NCI-H526 (cell line): ENCODE measurements at regions not wholly inside any gene's neighbourhood (a gene's known extent, or its start where the extent isn't known, plus 50 kb on each side); places are given as distances from the start of the nearest gene placed in this dataset.
"Not testable (repeated sequence)": the region's sequence is repeated elsewhere in the genome, so short reads cannot be mapped to it uniquely, and the experiment has no call there.

Experiments used
- DNase-seq, 2 experiments: peaks; one replicate each; lab custom pipeline; 2025; lab: John Stamatoyannopoulos, UW

DNA sequence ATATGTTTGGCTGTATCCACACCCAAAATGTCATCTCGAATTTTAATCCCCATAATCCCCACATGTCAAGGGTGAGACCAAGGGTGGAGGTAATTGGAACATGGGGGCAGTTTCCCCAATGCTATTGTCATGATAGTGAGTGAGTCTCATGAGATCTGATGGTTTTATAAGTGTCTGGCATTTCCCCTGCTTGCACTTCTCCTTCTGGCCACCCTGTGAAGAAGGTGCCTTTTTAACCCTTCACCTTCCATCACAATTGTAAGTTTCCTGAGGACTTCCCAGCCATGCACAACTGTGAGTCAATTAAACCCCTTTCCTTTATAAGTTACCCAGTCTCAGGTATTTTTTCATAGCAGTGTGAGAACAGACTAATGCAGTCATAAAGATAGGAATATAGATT is 216.7 kb upstream of the SSTR1 start:
- DNase-seq: no peak

DNA sequence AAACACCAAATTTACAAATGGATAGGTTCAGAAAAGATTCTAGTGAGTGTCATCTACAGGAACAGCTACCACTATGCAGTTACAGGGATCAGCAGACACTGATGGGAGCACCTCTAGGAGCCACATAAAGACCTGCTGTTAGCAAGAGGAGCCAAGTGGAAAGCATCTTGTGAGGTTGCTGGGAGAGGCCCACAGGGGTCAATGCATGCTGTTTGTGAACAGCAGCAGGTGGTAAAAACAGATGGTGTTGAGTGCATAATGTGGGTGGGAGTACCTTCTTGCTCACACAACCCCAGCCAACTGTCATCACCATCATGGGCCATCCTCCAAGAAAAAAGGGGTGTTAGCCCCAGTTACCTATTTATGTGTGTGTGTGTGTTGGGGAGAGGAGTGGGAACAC is 215.2 kb upstream of the SSTR1 start:
- DNase-seq: no peak

DNA sequence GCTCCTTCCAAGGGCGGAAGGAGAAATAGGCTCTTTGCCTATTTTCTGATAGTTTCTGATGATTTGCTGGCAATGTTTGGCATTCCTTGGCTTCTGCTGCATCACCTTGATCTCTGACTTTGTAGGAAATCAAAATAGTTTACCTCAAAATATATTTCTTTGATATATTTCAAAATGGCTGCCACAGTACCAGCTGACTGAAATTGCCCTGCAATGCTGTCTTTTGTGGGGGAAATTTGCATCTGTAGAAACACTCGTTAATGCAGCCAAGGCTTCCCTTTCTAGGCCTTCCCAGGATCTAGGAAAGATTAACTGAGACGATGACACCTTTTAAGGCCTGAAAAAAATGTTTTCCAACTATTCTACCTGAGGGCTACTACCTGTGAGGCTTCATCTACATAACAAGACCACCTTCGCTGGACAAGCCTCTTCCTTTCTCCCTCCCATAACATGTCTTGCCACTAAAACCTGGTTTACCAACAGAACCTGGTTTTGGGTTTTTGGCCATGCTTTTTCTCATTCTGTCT is 212.8 kb upstream of the SSTR1 start:
- no peak for DNase-seq

DNA sequence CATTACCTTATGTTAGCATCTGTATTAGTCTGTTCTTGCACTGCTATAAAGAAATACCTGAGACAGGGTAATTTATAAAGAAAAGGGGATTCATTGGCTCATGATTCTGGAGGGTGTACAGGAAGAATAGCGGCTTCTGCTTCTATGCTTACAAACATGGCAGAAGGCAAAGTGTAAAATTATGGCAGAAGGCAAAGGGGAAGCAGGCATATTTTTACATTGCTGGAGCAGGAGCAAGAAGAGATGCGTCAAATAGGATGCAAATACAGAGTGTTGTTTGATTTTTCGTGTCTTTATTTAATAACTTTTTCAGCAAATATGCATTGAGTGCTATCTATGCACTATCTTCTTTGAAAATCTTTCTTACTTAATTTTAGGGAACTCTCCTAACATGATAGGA is 210.7 kb upstream of the SSTR1 start:
- no peak for DNase-seq

DNA sequence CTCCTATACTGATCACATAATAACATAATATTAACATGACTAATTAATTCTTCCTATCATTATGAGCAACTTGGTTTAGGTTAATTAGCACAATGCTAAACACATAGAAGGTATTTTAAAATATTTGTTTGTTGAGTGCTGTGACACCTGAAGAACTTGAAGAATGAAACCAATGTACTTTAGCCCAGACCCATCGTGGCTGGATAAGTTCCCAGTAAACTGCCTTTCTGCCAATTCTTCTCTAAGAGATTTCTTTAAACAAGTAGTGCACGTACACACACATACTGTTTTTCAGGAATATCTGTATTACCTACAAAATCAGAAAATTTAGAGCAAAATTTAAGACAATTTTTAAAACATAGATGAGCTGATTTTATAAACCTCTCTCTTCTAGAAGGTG is 207.4 kb upstream of the SSTR1 start:
- no peak for DNase-seq

DNA sequence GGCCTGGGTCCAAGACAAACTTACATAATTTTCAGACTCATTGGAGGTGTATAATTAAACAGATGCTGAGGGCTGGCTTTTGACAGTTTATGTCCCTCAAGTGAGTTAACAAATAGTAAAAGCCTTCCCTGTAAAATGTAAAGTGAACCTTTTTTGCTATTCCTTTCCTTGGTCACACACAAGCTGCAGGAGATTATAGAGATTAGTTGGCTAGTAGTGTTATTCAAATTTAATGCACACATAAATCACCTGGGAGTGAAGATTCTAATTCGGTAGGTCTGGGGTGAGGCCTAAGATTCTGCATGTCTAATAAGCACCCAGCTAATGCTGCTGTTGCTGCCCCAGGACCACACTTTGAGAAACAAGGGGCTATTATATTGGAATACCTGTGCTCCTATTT is 206.2 kb upstream of the SSTR1 start:
- no peak for DNase-seq

DNA sequence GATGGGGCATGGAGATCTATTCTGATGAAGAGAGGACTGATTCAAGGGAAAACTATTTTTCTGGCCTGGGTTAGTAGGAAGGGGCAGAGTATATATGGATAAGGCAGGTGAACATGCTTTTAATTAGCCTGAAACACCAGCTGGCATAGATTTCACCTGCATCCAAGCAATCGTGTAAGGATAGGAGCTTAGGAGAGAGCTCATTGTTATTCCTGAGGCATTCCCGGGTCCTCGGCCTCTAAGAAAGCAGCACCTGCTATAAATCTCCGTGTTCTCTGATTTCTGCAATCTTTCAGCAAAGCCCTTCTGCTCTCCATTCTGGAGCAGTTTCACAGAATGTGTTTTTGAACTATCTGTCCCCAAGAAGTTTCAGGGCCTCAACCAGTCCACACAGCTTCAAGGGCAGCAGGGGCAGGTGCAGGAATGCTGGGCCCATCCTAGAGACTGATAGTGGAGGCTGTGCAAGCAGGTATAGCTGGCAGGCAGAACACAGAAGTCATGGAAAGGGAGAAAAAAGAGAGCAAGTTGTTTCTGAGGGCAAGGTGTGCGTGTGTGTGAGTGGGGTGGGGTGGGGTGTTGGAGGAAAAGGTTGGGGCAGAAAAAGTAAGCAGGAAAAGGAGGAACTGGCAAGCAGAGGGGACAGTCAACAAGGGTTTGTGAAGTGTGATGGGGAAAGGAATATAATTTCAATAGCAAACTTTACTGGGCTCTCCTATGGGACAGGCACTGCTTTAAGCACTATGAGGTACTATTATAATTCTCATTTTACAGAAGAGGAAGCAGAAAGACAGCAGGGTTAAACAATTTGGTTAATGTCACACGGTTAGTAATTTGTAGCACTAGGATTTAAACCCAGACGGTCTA is 203.7 kb upstream of the SSTR1 start:
- DNase-seq: no peak

DNA sequence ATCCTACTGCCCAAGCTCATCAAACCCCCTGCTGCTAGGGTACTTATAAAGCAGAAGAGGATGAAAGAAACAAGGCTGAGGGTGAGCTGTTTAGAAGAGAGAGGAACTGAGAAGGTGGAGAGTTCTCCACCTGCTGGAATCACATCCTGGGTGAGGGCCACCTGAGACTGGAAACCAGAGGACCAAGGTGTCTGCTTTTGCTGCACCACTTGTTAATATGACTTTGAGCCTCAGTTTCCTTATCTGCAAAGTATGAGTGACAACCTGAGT is 203.2 kb upstream of the SSTR1 start:
- no peak for DNase-seq

DNA sequence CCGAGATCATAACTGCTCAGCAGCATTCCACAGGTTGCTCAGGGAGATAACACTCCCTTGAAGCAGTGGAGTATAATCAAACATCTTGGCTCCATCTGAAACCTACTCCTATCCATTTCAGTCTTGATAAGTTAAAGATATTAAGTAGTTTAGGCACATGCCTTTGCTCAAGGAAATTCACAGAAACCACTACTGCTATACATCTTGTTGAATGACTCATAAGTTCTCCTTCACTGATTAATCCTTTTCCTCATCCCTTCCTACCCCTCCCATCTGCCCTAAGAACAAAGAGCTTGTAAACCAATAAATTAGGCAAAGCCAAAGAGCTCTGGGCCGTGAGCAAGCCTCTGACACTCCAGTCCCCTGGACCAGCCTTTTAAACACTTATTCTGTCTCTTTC is 196.5 kb upstream of the SSTR1 start:
- DNase-seq: not testable (repeated sequence)

DNA sequence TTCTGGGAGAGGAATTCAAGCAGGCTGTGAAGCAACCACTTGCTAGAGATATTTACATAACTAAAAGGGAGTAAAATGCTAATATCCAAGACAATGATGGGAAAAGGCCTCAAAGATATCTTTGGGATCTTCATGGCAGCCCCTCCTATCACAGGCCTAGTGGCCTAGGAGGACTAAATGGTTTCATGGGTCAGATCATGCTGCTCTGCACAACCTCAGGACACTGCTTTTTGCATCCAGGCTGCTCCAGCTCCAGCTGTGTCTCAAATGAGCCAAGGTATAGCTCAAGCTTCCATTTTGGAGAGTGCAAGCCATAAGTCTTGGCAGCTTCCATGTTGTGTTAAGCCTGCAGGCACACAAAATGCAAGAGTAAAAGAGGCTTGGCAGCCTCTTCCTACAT is 195.6 kb upstream of the SSTR1 start:
- no peak for DNase-seq

DNA sequence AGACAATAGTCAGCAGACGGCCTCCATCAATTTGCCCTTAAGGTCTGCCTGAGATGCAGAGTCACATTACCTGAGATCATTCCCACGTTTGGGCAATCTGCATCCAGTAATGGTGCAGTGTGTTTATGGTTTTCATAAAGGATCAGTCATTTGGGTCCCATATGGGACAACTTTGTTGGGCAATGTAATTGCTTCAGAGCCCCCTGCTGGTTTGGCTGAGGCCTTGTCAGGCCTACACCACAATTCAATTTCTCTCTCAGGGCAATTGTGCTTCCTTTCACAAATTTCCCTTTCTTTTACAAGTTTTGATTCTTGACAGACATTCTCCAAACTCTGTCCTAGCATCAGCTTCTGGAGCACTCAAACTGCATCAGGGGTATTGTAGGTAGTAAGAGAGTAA is 191.2 kb upstream of the SSTR1 start:
- DNase-seq: peak in 1 of 2 experiments; percentile 9

DNA sequence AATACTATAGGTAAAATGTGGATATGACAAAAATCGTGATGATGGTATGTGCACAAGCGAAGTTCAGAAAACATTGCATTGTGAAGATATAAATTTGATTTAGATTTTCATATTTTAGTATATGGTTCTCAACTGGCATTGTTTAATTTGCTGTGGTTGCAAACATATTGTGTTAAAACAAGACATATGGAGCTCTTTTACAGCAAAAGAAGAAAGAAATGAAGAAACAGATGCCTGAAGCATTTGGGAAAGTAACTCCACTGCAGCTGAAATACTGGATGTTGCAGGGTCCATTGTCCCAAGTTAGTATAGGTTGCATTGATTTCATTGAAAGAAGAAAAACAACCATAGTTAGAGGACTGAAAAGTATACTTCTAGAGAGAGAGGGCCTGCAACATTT is 185.8 kb upstream of the SSTR1 start:
- DNase-seq: no peak

DNA sequence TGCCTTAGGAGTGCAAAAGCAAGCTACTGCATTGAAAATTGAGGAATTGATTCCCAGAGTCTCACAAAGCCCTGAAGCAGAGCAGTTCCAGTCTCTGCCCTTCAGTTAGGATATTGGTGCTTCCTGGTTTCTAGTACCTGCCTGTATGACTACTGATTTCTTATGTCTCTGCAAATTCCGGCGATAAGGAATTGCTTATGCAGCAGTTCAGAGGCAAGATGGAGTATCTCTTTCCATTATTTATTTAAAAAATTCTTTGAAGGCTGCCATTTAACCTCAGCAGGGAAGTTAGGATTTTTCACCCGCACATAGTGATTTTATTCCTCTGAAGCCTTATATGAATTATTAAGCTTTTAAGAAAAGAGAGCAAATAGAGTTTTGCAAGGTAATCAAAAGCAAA is 184.9 kb upstream of the SSTR1 start:
- no peak for DNase-seq

DNA sequence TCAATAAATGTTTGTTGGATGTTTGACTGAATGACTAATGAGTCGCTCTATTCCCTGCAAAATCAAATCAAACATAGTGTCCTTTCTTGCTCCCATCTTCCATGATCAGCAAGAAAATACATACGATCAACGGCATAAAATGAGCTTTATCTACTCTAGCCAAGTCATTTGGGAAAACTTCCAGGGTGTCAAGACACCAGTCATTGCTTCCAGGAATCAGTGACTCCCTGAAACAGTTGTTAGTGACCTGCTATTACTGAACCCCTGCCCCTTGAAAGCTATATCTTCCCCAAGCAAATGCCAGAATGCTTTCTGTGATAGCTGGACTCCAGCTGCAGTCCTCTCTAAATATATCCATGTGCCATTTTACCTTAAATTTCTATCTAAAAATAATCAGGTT is 169.5 kb upstream of the SSTR1 start:
- DNase-seq: no peak

DNA sequence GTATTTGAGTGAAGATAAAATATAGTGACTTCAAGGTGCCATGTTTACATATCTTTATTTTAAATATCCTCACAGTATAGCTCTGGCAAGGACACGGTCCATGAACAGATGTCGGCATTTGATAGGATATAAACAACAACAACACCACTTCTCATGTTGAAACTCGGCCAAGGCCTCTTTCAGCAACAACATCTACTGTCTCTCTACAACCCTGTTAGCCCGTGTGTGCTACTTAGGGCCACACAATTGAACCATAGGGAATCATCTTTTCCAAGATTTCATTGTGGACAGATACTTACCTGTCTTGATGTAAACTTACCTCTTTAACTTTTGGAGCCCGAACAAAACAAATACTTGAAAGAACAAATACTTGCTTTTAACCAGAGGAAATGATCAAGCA is 168.7 kb upstream of the SSTR1 start:
- DNase-seq: no peak

DNA sequence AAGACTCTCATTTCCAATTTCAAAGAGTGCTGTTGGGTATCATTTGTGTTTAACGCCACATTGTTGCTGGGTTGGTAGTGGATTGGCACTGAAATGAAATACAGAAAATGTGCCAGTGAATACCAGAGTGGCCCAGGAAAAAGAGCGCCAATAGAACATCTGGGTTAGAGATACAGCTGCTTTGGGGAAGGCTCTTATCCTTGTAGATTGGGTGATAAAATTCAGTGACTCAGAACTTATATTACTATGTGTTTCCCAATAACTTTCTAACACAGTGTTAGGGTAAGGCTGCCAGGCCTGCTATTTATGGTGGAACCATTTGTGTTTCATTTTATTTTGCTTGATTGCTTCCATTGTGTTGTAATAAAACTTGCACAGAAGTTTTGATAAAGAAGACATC is 168.2 kb upstream of the SSTR1 start:
- DNase-seq: no peak

DNA sequence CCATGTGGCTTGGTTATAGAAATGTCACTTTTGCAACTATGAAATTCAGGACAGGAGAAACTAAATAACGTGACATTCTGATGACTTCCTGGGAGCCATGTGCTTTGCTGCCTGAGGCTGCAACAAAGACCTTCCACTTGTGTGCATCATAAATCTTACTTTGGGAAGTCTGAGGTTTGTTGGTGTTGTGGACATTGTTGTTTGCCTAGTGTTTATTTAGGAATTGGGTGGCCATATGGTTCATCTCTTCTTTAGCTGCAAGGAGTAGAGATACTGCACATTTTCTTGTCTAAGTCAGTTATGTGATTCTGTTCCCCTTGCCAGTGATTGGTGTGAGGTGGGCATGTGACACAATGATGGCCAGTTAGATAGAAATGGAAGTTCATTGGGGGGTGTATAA is 167.3 kb upstream of the SSTR1 start:
- no peak for DNase-seq

DNA sequence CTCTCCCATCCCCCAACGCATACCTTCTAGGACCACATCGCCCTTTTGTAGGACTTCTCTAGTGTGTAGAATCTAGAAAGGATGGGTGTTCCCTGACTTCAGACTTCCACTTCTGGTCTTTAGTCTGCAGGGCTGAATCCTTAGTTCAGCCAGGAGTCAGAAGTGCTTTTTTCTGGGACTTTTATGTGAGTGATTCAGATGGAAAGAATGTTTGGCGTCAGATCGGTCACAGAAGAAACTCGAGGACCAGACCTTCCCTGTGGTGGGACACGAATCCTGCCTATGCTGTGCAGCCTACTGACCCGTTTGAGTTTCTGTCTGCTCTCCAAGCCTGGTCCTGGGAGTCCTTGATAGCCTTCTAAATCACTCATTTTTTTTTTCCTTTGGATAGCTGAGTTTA is 165.4 kb upstream of the SSTR1 start:
- DNase-seq: no peak

DNA sequence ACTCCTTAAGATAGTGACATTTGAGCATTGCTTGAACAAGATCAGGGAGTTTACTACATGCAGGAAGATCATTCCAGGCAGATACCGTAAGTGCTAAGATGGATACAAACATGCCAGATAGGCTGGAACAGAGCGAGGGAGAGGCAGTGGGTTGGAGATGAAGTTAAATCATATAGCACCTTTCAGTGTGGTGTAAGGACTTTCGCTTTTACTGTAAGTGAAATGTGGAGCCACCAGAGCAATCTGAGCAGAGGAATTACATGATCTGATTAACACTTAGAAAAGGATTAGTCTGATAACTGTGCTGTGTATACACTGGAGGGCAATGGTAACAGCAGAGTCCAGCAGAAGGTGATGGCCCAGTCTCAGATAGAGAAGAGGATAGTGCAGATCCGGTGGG is 163.0 kb upstream of the SSTR1 start:
- DNase-seq: no peak

DNA sequence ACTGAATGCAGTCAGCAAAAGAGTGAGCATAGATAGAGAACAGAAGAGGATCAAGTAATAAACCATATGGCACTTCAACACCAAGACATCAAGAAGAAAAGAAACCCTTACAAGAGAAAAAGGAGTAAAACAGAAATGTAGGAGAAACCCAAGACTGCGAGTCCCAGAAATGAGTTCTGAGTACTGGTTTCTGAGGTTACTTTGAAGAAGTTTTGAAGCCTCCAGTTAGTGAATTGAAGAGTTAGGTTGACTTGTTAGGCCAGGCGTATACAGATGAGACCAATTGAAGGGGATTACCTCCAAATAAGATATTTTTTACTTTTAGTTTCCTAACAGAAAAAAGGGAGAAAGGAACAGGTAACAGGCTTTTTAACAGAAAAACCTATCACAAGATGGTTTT is 162.2 kb upstream of the SSTR1 start:
- no peak for DNase-seq

DNA sequence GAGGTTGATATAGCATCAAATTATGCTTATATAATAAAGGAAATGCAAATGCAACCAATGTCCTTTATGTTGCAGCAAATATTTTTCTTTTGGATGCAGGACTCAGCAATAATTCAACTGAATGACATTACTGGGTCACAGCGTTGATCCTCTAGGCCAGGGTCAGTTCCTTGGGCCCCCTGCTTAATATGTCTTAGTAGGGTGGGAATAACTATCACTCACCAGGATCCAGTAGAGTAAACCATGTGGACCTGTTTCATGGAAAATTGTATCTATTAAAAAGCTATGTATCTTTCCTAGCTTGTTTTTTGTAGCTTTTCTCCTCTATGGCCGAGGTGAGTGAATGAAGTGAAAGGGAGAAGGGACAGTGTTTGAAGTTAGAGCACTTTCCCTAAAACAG is 161.5 kb upstream of the SSTR1 start:
- DNase-seq: no peak

DNA sequence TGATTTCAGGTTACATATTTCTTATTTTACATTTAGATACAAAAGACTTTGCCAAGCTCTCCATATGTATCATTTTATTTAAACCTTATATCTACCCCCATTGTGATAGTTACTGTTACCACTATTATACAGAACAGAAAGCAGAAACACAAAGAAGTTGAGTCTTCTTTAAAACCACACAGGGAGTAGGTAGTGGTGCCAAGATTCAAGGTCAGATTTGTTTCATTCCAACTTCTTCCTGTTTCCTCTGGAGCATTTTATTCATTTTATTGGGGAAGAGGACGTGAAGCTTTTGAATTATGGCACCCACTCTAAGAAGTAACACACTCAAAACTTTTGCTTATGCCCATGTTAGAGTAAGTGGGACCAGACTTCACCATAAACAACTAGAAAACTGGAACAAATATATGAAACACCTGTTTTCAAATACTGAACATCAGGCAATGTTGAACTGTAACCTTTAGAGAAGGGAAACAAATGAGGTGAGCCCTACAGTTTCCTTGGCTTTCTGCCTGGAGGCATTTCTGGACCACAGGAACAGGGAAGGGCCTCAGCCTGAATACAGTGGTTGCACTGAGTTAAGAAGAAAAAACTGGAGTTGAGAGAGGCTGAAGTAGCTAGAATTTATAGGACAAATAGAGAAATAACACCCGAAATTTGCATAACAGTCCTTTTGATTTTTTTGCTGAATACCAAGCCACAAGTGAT is 160.4 kb upstream of the SSTR1 start:
- no peak for DNase-seq

DNA sequence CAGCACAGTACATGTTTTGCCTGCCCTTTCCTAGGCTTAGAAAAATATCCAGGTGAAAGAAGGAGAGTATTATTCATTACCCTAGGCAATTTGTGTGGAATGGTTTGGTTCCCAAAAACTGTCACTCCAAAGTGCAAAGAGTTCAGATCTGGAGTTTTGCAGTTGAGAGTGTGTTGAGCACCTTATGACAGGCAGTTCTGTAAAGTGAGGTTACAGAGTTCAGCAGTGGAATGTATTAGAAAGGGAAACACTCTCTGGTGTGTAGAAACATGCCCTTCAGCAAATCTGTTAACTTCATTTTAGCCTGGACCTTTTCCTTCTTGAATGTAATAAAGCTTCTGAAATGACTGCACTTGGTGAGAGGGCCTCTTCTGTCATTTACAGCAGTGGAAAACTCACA is 154.0 kb upstream of the SSTR1 start:
- DNase-seq: no peak

DNA sequence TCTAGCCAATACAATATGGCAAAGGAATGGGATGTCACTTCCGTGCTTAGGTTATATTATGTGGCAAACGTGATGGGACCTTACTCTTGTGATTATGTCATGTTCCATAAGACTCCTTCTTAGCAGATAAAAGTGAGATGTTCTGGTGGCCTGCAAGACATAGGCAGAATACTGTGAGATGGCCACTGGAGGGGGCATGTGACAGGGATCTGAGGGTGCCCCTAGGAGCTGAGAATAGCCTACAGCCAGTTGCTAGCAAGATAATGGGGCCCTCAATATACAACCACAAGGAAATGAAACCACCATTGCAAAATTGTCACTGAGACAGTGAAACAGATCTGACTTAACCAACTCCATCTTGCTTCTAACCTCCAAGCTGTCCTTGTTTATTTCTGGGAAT is 151.4 kb upstream of the SSTR1 start:
- DNase-seq: no peak
